Stimulated activated CD4-positive, alpha-beta T cell treated with anti-CD3 and anti-CD28 coated beads, Interleukin-1b, Interleukin-23, amount 100 ng/mL, for 4 hours (primary cell): ENCODE measurements at regions not wholly inside any gene's neighbourhood (a gene's known extent, or its start where the extent isn't known, plus 50 kb on each side); places are given as distances from the start of the nearest gene placed in this dataset.

Experiments
- DNase-seq, 2 donors: peaks; one replicate each; pipeline ENCODE4 v3.0.0-alpha.2; 2020; ENCODE audit warnings: low read depth in 2 of 2

DNA sequence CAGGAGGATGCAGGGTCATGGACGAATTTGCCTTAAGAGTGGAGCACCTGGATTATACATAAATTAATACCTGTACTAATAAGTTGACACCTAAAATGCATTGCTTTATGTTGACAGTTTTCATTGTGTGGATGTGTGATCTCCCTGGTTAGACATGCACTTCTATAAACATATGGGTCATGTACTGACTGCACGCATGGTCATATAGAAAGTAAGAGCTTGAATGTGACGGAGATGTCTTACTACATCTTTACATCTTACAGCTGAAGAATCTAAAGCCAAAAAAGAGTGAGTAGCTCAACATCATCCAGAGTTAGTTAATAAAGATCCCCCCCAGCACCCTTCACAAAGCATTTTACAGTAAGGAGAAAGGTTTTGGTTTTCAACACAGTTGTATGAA is 408.4 kb upstream of the JARID2 start:
- no peak for DNase-seq

DNA sequence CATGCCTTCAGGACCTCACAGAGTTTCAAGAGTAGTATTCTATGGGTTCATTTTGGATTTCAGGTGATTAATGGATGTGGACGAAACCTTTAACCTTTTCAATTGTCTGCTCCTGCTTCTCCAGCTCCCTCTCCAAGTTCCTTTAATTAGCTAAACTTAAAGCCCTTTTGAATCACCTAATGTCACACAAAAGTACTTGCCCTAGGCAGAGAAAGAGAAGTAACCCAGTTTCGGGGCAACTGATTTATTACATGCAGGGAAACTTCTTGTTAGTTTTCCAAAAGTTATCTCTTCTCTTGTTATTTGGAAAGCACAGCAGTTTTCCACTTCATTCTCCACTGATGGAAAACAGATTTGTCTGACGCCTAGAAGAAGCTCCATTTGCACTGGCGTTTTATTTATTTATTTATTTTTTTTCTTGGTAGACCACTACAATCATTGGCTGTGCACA is 407.7 kb upstream of the JARID2 start:
- no peak for DNase-seq

DNA sequence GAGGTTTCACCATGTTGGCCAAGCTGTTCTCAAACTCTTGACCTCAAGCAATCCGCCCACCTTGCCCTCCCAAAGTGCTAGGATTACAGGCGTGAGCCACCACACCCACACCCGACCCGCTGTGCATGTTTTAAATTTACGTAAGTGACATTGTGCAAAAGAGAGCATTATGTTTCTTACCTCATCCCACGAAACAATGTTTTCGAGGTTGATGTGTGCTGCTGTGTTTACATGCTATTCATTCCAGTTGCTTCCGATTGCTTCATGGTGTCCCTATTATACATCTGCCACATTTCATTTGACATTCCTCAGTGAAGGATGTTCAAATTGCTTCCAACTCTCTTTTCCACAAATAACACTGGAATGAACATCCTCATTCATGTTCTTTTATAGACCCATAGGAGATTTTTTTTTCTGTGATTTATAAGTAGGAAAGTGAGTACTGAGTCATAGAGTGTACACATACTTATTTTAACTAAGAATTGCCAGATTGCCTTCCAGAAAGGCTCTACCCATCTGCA is 403.9 kb upstream of the JARID2 start:
- DNase-seq = no peak

DNA sequence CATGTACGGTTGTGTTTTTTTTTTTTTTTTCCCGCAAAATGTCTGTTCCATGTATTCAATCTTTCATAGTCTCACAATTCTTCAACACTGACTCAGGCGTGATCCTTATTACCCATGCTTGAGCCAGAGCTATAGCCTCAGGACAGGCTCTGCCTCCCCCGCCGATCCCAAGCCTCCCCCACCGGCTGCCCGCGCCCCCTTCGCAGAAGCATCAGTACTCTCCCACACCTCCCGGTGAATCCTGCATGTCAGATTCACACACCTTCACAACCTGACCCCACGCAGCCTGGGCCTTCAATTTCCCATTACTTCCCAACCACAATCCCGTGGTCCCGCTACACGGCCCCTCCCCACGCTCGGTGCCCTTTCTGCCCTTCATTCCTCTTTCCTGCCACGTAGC is 401.5 kb upstream of the JARID2 start:
- no peak for DNase-seq

DNA sequence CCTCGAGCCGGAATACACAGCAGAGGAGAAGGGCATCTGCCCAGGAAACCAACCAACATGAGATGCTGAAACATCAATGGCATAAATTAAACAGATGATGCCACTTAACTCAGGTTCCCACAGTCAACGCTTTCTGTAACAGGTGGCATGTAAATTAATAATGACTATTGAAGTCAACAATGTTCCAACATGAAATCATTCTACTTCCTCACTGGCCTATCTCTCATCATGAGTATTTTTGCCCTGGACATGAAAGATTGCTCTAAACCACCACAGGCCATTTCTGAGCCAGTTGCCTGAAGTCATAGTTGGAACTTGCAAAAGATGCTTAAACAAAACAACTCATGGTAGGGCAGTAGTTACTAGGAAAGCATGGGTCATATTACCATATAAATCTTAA is 397.9 kb upstream of the JARID2 start:
- no peak for DNase-seq

DNA sequence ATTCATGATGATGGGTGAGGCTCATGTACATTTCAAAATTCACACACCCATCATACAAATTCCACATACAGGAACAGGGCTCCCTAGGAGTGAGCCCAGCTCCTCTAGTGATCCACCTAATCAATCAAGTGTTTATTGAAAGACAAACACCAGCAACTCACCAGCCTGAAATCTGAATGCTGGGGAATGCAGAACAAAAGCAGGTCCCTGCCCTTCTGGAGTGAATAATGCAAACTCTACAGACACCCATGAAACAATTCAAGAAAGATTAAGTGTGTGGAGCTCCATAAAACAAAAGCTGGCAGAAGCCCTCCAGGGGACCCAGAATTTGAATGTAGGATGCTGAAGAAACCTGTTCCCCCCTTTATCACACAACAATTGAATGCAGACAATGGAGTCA is 396.7 kb upstream of the JARID2 start:
- no peak for DNase-seq

DNA sequence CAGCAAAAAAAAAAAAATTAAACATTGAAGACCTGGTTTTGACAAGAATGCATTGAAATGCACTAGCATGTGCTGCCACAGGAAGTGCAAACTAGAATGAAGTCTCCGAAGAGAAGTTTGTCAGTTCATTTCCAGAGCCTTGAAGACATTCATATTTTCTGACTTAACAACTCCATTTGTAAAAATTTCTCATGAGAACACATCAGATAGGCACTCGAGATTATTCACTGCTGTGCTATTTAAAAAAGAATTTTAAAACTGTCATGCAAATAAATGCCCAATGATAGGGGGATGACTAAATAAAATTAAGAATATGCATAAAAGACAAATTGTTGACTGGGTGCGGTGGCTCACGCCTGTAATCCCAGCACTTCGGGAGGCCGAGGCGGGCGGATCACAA is 394.6 kb upstream of the JARID2 start:
- DNase-seq = no peak

DNA sequence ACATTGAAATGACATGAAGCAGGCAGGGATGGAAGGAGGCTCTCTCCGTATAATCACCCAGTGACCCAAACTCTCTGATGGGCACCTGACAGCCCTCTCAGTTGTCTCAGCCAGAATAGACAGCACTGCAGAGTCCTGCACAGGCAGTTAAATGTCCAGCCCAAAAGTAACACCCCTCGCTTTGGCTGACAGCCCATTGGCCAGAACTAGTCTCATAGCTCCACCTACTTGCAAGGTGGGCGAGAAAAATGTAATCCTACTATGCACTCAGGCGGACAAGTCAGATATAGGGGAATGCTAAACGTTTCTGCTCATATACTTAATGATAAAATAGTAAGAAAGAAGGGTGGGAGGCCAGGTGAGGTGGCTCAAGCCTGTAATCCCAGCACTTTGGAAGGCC is 393.5 kb upstream of the JARID2 start:
- DNase-seq = no peak

DNA sequence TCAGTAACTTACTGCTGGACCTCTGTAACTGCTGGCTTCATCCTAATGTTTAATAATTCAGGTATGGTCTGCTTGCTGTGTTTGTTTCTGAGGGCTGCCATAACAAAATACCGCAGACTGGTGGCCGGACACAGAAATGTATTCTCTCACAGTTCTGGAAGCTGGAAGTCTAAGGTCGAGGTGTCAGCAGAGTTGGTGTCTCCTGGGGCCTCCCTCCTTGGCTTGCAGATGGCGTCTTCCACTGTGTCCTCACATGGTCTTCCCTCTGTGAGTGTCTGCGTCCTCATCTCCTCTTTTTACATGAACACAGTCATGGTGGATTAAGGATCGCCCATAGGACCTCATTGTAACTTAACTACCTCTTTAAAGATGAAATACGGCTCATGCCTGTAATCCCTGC is 389.7 kb upstream of the JARID2 start:
- no peak for DNase-seq

DNA sequence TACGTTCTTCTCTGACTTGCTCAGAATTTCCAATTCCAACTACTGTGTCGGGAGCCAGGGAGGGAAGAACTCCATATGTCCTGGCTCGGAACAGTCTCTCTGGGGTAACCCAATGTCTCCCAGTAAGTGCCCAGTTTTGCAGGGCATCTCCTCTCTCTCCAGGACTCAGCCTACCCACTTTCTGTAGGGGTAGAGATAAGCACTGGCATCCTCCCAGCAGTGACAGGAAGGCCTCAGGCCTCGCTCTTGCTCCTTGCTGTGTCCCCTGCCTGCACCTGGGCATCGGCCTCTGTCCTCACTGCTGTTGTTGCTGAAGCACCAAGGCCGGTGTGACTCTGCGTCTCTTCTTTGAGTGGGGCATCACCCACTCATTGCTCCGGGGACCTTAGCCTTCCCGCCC is 388.9 kb upstream of the JARID2 start:
- no peak for DNase-seq

DNA sequence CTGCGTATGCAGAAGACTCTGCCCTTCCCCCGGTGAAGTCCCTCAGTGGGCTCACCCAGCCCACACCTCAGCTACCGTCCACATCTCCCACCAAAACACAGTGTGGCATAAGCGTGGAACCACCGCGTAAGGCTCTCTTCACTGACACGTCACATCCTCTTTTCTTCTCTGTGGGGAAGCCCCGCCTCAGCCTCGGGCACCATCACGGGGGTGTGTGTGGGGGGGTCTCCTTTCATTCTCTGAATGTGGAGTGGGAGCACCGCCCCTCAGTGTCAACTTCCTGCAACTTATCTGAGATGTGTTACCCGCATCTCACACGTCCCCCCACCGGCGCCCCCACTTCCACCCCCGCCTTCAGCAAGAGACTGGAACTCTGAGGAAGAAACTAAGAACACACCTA is 388.4 kb upstream of the JARID2 start:
- DNase-seq = peak; percentile 57 to 74

DNA sequence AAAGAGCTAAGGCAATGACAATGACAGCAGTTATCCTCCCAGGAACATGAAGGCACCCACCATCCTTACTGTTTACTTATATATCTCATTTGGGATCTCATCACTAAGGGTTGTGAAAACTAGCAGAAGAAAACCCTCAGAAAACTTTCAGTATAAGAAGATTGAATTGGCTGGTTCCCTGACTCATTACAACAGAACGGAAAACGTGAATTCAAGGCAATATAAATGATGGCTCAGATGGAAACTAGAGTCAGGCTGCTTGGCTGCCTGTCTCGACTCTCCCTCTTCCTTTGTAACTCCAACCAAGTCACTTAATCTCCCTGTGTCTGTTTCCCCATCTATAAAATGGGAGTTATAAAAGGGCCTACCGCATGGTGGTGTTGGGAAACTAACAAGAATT is 387.1 kb upstream of the JARID2 start:
- no peak for DNase-seq

DNA sequence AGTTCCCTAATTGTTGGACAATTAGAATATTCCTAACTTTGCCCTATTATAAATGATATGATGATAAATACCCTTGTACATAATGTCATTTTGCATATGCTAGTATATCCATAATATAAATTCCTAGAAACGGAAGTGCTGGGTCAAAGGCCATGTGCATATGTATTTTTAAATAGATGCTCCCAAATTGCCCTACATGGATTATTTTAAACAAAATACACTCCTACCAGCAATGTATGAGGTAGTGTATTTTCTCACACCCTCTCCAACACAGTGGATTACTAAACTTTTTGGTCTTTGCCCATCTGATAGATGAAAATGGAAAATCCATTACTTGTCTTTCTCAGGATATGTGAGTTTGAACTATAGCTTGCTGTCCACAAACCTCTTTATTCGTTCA is 385.1 kb upstream of the JARID2 start:
- no peak for DNase-seq

DNA sequence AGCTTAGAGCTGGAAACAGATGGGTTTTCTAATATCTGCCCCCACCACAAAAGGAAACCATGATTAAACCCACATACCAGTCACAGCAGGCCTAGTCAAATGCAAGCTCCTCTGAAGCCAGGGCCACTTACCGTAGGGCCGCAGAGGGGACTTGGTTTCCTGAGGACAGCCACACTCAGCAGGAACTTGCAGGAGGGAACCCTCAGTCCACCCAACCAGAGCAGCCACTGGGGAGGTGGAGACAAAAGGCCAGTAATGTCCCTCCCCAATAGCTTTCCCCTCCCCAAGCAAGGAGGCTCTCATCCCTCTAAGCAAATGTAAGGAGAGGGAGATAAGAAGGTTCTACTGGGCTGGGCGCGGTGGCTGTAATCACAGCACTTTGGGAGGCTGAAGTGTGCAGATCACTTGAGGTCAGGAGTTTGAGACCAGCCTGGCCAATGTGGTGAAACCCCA is 384.4 kb upstream of the JARID2 start:
- DNase-seq = no peak

DNA sequence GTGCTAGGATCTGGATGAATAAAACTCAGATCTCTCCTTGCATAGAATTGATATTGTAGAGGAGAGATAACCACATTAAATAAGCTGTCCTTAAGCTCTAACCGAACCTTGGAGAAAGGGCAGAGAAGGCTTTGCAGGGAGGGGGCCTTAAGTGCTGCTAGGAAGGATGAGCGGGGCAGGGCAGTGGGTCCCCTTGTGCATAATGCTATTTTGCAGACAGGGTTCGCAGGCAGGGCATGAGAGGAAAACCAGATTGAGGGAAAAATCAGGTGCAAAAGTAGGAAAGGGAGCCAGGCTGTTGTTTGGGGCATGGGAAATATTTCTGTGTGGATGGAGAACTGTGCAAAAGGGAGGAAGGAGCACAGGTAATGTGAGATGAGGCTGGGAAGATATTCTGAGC is 383.0 kb upstream of the JARID2 start:
- DNase-seq = no peak

DNA sequence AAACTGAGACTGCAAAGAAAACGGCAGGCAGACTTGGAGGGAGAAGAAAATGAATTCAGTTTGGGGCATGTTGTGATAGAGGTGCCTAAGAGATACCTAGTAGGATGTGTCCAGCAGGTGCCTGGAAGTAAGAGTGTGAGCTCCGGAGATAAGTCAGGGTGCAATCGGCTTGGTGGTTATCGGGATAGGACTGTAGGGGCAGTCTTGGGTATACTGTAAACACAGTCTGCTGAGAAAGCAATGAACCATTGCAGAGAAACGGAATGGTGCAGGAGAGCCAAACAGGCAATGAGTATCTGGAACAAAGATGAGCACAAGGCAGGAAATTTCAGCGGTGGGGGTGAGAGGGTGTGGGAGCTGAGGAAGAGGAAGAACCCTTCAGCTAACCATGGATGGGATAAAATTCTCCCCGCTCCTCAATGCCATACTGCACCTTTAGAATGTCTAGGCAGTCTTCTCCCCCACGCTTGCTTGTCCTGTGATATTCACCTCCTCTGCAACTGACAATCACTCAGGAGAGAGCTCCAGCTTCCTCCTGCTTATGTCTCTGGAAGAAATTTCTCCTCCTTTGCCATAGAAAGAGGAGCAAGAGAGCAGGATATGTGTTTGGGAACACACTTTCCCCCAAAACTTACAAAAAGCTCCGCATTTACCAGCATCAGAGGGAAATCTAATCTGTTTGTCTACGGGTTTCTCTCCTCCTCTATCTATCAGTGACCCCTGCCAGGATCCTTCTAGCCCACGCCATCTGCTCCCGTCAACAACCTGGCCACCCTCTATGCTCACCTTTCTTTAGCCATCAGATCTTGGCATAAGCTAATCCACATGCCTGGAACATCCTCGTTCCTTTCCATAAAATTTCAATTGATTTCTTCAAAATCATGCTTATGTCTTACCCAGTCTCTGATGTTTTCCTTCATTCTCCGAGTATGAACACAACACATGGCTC is 381.7 kb upstream of the JARID2 start:
- no peak for DNase-seq

DNA sequence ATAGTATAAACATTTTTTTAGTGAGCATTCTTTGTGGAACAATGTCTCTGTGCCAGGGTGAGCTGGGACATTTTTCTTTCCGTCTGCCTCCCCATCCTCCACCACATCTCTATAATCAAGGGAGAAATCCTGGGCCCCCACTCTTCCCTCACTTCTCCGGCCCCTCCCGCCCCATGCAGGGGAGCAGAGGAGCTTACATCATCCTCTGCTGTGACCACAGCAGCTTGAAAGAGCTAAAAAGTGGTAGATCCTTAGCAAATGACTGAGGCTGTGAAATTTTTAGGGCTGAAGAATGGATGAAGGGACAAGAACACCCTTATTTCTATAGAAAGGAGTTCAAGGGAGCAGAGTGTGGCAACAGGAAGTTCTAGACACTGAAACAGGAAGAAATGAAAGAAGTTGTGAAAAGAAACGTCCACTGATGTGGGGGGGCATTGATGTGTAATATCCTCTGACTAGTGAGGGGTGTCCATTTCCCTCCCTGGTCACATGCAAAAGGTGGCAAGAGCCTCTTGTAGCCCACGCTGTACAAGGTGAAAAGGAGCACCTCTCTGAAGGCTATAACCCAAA is 380.3 kb upstream of the JARID2 start:
- no peak for DNase-seq

DNA sequence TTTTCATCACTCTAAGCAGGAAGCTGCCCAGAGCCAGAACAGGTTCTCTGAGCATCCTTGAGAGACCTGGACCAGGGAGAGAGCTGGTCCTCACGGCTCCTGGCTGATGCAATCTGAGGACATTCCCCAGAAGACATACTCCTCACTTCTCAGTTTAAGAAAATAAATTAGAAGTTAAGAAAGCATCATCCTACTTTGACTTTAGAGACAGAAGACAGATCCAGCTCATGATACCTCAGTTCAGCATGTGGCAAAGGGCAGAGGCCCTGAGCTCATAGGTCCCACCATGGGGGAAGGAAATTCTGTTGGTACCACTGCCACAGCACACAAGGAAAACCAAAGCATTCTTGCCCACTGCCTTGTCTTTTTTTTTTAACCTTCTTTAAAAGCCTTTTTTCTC is 378.1 kb upstream of the JARID2 start:
- no peak for DNase-seq

DNA sequence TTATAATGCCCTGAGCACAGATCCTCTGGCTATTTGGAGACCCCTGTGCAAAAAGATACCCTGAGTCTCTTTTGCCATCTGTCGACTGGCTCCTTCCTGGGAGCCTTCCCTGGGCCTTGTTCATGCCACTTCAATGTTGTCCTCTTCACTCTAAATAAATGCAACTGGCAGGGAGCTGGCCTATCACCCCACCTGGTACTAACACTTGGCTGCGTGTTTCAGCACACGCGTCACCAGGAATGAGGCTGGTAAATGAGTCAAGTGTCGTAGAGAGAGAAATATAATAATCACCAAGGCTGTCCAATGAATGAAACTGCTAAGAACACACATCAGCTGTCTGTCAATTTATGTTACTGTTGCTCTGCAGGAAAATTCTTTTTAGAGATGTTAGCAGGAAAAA is 374.6 kb upstream of the JARID2 start:
- no peak for DNase-seq

DNA sequence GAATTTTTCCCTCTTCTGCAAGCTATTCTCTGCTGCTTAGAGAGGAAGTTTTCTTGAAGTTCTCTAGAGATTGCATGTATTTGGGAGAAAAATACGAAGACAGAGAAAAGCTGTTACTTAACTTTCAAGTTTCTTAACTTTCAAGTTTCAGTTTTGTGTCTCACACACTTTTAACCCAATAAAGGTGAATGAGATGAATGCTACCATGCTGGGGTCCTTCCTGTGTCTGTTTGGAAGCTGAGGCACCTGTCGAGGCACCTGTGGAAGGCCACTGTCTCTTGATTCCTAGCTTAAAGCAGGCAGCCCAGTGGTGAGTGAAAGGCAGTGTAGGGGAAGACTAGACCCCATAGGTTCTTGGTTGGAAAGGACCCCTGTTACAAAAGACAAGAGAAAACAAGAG is 372.8 kb upstream of the JARID2 start:
- DNase-seq = no peak

DNA sequence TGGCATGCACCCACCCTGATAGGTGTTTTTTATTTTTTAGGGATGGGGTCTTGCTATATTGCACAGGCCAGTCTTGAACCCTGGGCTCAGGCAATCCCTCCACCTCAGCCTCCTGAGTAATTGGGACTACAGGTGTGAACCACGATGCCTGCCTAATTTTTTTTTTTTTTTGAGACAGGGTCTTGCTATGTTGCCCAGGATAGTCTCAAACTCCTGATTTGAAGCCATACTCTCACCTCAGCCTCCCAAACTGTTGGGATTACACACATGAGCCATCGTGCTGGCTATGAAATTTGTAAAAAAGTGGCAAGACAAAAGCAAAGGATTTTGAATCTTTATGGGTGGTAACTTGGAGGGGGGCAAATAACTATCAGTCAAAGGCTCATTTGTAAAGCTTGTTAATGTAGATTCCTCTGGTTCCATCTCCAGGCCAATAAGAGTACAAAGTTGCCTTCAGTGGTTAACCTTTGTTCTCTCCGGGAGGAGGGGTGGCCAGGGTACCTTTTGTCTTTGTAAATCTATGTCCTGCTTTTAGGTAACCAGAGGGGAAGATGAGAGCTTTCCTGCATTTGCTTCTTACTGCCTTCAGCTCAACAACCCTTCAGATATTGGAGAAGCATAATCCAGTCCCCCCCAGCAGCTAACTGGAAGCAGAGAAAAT is 372.0 kb upstream of the JARID2 start:
- no peak for DNase-seq

DNA sequence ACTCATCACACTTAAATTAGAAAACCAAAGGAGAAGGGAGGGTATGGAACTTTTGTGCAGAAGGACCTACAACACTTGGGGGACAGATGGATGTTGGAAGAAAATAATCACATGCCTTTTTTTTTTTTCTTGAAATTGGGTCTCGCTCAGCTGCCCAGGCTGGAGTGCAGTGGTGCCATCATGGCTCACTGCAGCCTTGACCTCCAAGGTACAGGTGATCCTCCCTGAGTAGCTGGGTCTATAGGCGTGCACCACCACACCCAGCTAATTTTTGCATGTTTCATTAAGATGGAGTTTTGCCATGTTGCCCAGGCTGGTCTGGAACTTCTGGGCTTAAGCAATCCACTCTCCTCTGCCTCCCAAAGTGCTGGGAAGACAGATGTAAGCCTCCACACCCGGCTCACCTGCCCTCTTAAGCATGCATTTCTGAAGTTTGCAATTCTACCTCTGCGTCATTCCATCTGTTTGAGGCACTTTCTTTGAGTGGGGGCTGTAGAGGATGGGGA is 370.8 kb upstream of the JARID2 start:
- DNase-seq = no peak
